OCI-LY1 (cell line): ENCODE measurements at regions not wholly inside any gene's neighbourhood (a gene's known extent, or its start where the extent isn't known, plus 50 kb on each side); places are given as distances from the start of the nearest gene placed in this dataset.

Experiments
- H2AFZ ChIP-seq: fragments of 200-600 bp; sonication (generic), shearing (Covaris generic); 2 replicates; pipeline ENCODE4 v1.6.0; 2014; ENCODE audit warnings: antibody characterized with exemption, mild to moderate bottlenecking, low read length
- H3F3A ChIP-seq: fragments of 200-600 bp; sonication (generic), shearing (Covaris generic); 2 replicates; pipeline ENCODE4 v1.6.0; 2014; ENCODE audit warnings: mild to moderate bottlenecking, antibody characterized with exemption, low read length, moderate library complexity; ENCODE audit not compliant: insufficient read depth
- H3K27ac ChIP-seq: fragments of 200-600 bp; sonication (generic); 2 replicates; pipeline ENCODE4 v1.5.1; 2014; ENCODE audit warnings: low read length, mixed run types, mild to moderate bottlenecking, low read depth; ENCODE audit not compliant: poor library complexity, severe bottlenecking
- H3K27me3 ChIP-seq: fragments of 200-600 bp; sonication (generic); 2 replicates; pipeline ENCODE4 v1.6.0; 2014; ENCODE audit warnings: antibody characterized with exemption, mild to moderate bottlenecking, low read length, moderate library complexity; ENCODE audit not compliant: insufficient read depth
- H3K36me3 ChIP-seq: fragments of 200-600 bp; sonication (generic); 2 replicates; pipeline ENCODE4 v1.6.1; 2014; ENCODE audit warnings: mild to moderate bottlenecking, antibody characterized with exemption, low read length, moderate library complexity, mixed read lengths; ENCODE audit not compliant: insufficient read depth
- H3K4me1 ChIP-seq: fragments of 200-600 bp; sonication (generic); 2 replicates; pipeline ENCODE4 v1.5.1; 2014; ENCODE audit warnings: mild to moderate bottlenecking, low read length, moderate library complexity; ENCODE audit not compliant: insufficient read depth, severe bottlenecking
- H3K4me2 ChIP-seq: fragments of 200-600 bp; sonication (generic), shearing (Covaris generic); 2 replicates; pipeline ENCODE4 v1.6.1; 2014; ENCODE audit warnings: low read length
- H3K4me3 ChIP-seq: fragments of 200-600 bp; sonication (generic); 2 replicates; pipeline ENCODE4 v1.5.1; 2014; ENCODE audit warnings: low read length, low read depth, mild to moderate bottlenecking, mixed read lengths; ENCODE audit not compliant: poor library complexity, severe bottlenecking
- H3K79me2 ChIP-seq: fragments of 200-600 bp; shearing (Covaris generic); 2 replicates; pipeline ENCODE4 v1.6.1; 2016; ENCODE audit warnings: mixed run types, low read length, mixed read lengths; ENCODE audit not compliant: insufficient read depth
- H3K9ac ChIP-seq: fragments of 200-600 bp; sonication (generic), shearing (Covaris generic); 2 replicates; pipeline ENCODE4 v1.6.1; 2014; ENCODE audit warnings: mild to moderate bottlenecking, low read length, mixed read lengths
- H3K9me2 ChIP-seq: fragments of 200-600 bp; sonication (generic), shearing (Covaris generic); 2 replicates; pipeline ENCODE4 v1.6.1; 2014; ENCODE audit warnings: low read depth, mild to moderate bottlenecking, low read length, mixed read lengths
- H3K9me3 ChIP-seq: fragments of 200-600 bp; shearing (Covaris generic); 2 replicates; pipeline ENCODE4 v1.6.1; 2014; ENCODE audit warnings: low read length, mixed read lengths
- H4K20me1 ChIP-seq: fragments of 200-600 bp; sonication (generic), shearing (Covaris generic); 2 replicates; pipeline ENCODE4 v1.6.0; 2016; ENCODE audit warnings: mild to moderate bottlenecking, low read length; ENCODE audit not compliant: insufficient read depth
- CTCF ChIP-seq: fragments of 200-600 bp; sonication (generic), shearing (Covaris generic); IDR thresholded peaks from 2 replicates; pipeline ENCODE4 v1.5.1; 2017; ENCODE audit warnings: mild to moderate bottlenecking, antibody characterized with exemption, low read length, moderate library complexity, mixed read lengths
- EZH2 ChIP-seq: fragments of 200-600 bp; sonication (generic), shearing (Covaris generic); IDR thresholded peaks from 2 replicates; pipeline ENCODE4 v1.8.0; 2017; ENCODE audit warnings: borderline replicate concordance, mixed run types, mild to moderate bottlenecking, antibody characterized with exemption, low read length, moderate library complexity, mixed read lengths

- no peak overlapping the region for H3K4me3 ChIP-seq
- H3K9me2 ChIP-seq = no peaks in the 10 kb centered on the region
- H3K36me3 ChIP-seq = no peaks in the 10 kb centered on the region
- TF ChIP-seq EZH2 = no peak
- TF ChIP-seq CTCF = no peak
- no peak overlapping the region for H3K9ac ChIP-seq
- no peak overlapping the region for H3K27ac ChIP-seq
- no peaks in the 10 kb centered on the region for H3K27me3 ChIP-seq
- no peaks in the 10 kb centered on the region for H3K79me2 ChIP-seq
- H4K20me1 ChIP-seq = no peaks in the 10 kb centered on the region
- no peaks in the 10 kb centered on the region for H3K9me3 ChIP-seq
- no peak overlapping the region for H2AFZ ChIP-seq
- H3F3A ChIP-seq = no peaks in the 10 kb centered on the region
- H3K4me1 ChIP-seq = no peaks in the 10 kb centered on the region
- H3K4me2 ChIP-seq = no peak overlapping the region
Observed at GRCh38 chr14:97581016-97581415, 783.8 kb downstream of the VRK1 start.

GRCh38 chr14:97582022-97582421 is 784.8 kb downstream of the VRK1 start:
- Histone ChIP-seq H3K4me3 (no peak overlapping the region), H3K4me1 (no peaks in the 10 kb centered on the region), H3K79me2 (no peaks in the 10 kb centered on the region), H3F3A (no peaks in the 10 kb centered on the region), H4K20me1 (no peaks in the 10 kb centered on the region), H3K9ac (no peak overlapping the region), H3K9me3 (no peaks in the 10 kb centered on the region), H3K36me3 (no peaks in the 10 kb centered on the region), H3K27ac (no peak overlapping the region), H3K9me2 (no peaks in the 10 kb centered on the region), H3K27me3 (no peaks in the 10 kb centered on the region), H3K4me2 (no peak overlapping the region), H2AFZ (no peak overlapping the region)
- TF ChIP-seq CTCF (no peak), EZH2 (no peak)

- H3K4me3 ChIP-seq = no peak overlapping the region
- no peaks in the 10 kb centered on the region for H3K9me3 ChIP-seq
- no peaks in the 10 kb centered on the region for H3F3A ChIP-seq
- H3K27me3 ChIP-seq = no peaks in the 10 kb centered on the region
- no peak overlapping the region for H3K27ac ChIP-seq
- H2AFZ ChIP-seq = no peak overlapping the region
- no peak overlapping the region for H3K4me2 ChIP-seq
- H3K9ac ChIP-seq = no peak overlapping the region
- H3K36me3 ChIP-seq = no peaks in the 10 kb centered on the region
- no peaks in the 10 kb centered on the region for H3K79me2 ChIP-seq
- no peaks in the 10 kb centered on the region for H3K4me1 ChIP-seq
- no peaks in the 10 kb centered on the region for H4K20me1 ChIP-seq
- no peaks in the 10 kb centered on the region for H3K9me2 ChIP-seq
- TF ChIP-seq EZH2 = no peak
- TF ChIP-seq CTCF = no peak
Observed at GRCh38 chr14:97584528-97584927, 787.3 kb downstream of the VRK1 start.
